H9 (cell line): ENCODE measurements at regions not wholly inside any gene's neighbourhood (a gene's known extent, or its start where the extent isn't known, plus 50 kb on each side); places are given as distances from the start of the nearest gene placed in this dataset.

Source experiments
- DNase-seq: peaks from one replicate; pipeline ENCODE4 v3.0.0-alpha.2; 2017
- H2AFZ ChIP-seq: one replicate; pipeline ENCODE4 v1.6.1; 2013; ENCODE audit warnings: mild to moderate bottlenecking, low read length, control low read depth, moderate library complexity
- H2AK5ac ChIP-seq: 2 replicates; pipeline ENCODE4 v1.6.1; 2013; ENCODE audit warnings: low read length, control low read depth, mixed read lengths; ENCODE audit not compliant: insufficient read length
- H2BK120ac ChIP-seq: one replicate; pipeline ENCODE4 v1.6.1; 2013; ENCODE audit warnings: low read depth, mild to moderate bottlenecking, low read length, control low read depth, inconsistent platforms; ENCODE audit not compliant: poor library complexity, severe bottlenecking
- H2BK12ac ChIP-seq: 2 replicates; pipeline ENCODE4 v1.6.1; 2013; ENCODE audit warnings: low read length, control low read depth, mixed read lengths, low read depth; ENCODE audit not compliant: insufficient read length
- H2BK15ac ChIP-seq: 2 replicates; pipeline ENCODE4 v1.6.1; 2013; ENCODE audit warnings: low read depth, low read length, control low read depth
- H2BK20ac ChIP-seq: one replicate; pipeline ENCODE4 v1.6.1; 2013; ENCODE audit warnings: low read depth, mild to moderate bottlenecking, low read length, control low read depth, inconsistent platforms; ENCODE audit not compliant: poor library complexity, severe bottlenecking
- H2BK5ac ChIP-seq: 2 replicates; pipeline ENCODE4 v1.6.1; 2013; ENCODE audit warnings: low read length, control low read depth, mixed read lengths; ENCODE audit not compliant: insufficient read length
- H3K14ac ChIP-seq: 2 replicates; pipeline ENCODE4 v1.6.1; 2013; ENCODE audit warnings: low read length, control low read depth; ENCODE audit not compliant: insufficient read depth
- H3K18ac ChIP-seq: 2 replicates; pipeline ENCODE4 v1.6.1; 2013; ENCODE audit warnings: low read depth, mild to moderate bottlenecking, mixed read lengths, low read length, control low read depth; ENCODE audit not compliant: insufficient read length
- H3K23ac ChIP-seq: 2 replicates; pipeline ENCODE4 v1.6.1; 2013; ENCODE audit warnings: low read length, control low read depth, mixed read lengths, low read depth; ENCODE audit not compliant: insufficient read length
- H3K23me2 ChIP-seq: 2 replicates; pipeline ENCODE4 v1.6.1; 2013; ENCODE audit warnings: low read depth, mild to moderate bottlenecking, mixed read lengths, low read length, control low read depth; ENCODE audit not compliant: insufficient read length, poor library complexity, severe bottlenecking
- H3K27ac ChIP-seq: 2 replicates; pipeline ENCODE4 v1.5.1; 2013; ENCODE audit warnings: low read length, control low read depth, mixed read lengths, low read depth; ENCODE audit not compliant: insufficient read length
- H3K27me3 ChIP-seq: 2 replicates; pipeline ENCODE4 v1.6.1; 2013; ENCODE audit warnings: low read length, control low read depth, inconsistent platforms; ENCODE audit not compliant: insufficient read depth
- H3K4ac ChIP-seq: 2 replicates; pipeline ENCODE4 v1.6.1; 2013; ENCODE audit warnings: low read depth, mild to moderate bottlenecking, control low read depth, inconsistent platforms, low read length, moderate library complexity
- H3K4me1 ChIP-seq: 2 replicates; pipeline ENCODE4 v1.6.1; 2013; ENCODE audit warnings: low read length, control low read depth, inconsistent platforms; ENCODE audit not compliant: insufficient read depth
- H3K4me2 ChIP-seq: 2 replicates; pipeline ENCODE4 v1.6.1; 2013; ENCODE audit warnings: low read length, control low read depth, mixed read lengths; ENCODE audit not compliant: insufficient read length, insufficient read depth
- H3K56ac ChIP-seq: 2 replicates; pipeline ENCODE4 v1.6.1; 2013; ENCODE audit warnings: low read depth, mild to moderate bottlenecking, mixed read lengths, low read length, control low read depth; ENCODE audit not compliant: insufficient read length
- H3K79me1 ChIP-seq: 2 replicates; pipeline ENCODE4 v1.6.1; 2013; ENCODE audit warnings: low read depth, mild to moderate bottlenecking, moderate library complexity, low read length, control low read depth, inconsistent platforms; ENCODE audit not compliant: insufficient read depth, poor library complexity, severe bottlenecking
- H3K79me2 ChIP-seq: 2 replicates; pipeline ENCODE4 v1.6.1; 2013; ENCODE audit warnings: low read length, control low read depth, inconsistent platforms; ENCODE audit not compliant: insufficient read depth
- H3K9ac ChIP-seq: 2 replicates; pipeline ENCODE4 v1.6.1; 2013; ENCODE audit warnings: low read length, control low read depth, mixed read lengths; ENCODE audit not compliant: insufficient read length; ENCODE audit errors: extremely low read depth
- H3K9me3 ChIP-seq: one replicate; pipeline ENCODE4 v1.6.1; 2013; ENCODE audit warnings: low read depth, low read length, inconsistent platforms; ENCODE audit not compliant: control insufficient read depth
- H3T11ph ChIP-seq: one replicate; pipeline ENCODE4 v1.6.1; 2013; ENCODE audit warnings: mild to moderate bottlenecking, low read length, control low read depth, inconsistent platforms
- H4K20me1 ChIP-seq: one replicate; pipeline ENCODE4 v1.6.1; 2013; ENCODE audit not compliant: control insufficient read depth, insufficient read length, insufficient read depth
- H4K5ac ChIP-seq: 2 replicates; pipeline ENCODE4 v1.6.1; 2013; ENCODE audit warnings: low read depth, mild to moderate bottlenecking, mixed read lengths, low read length, control low read depth; ENCODE audit not compliant: insufficient read length
- H4K8ac ChIP-seq: replicated peaks from 2 replicates; pipeline ENCODE4 v1.6.1; 2013; ENCODE audit warnings: low read length, control low read depth, mixed read lengths, low read depth; ENCODE audit not compliant: insufficient read length
- H4K91ac ChIP-seq: 2 replicates; pipeline ENCODE4 v1.6.1; 2013; ENCODE audit warnings: low read depth, mild to moderate bottlenecking, moderate library complexity, mixed read lengths, low read length, control low read depth; ENCODE audit not compliant: insufficient read length
- H3K27ac Mint-ChIP-seq, 3 experiments: 2 replicates in 2 of 3; 3 replicates in 1 of 3; pipeline ENCODE4 v1.8.0; 2020 to 2021; ENCODE audit warnings: mixed read lengths in 3 of 3, mild to moderate bottlenecking in 1 of 3, moderate library complexity in 1 of 3
- H3K27me3 Mint-ChIP-seq: 2 replicates; pipeline ENCODE4 v1.8.0; 2021; ENCODE audit warnings: low read depth, mild to moderate bottlenecking, moderate library complexity, mixed read lengths
- H3K36me3 Mint-ChIP-seq, 3 experiments: 2 replicates in 2 of 3; 3 replicates in 1 of 3; pipeline ENCODE4 v1.8.0; 2020 to 2021; ENCODE audit warnings: low read depth in 3 of 3, mixed read lengths in 3 of 3; ENCODE audit not compliant: insufficient read depth in 1 of 3
- H3K4me1 Mint-ChIP-seq, 2 experiments: 2 replicates each; pipeline ENCODE4 v1.8.0; 2020; ENCODE audit warnings: mixed read lengths in 2 of 2
- H3K4me3 Mint-ChIP-seq, 2 experiments: 2 replicates in 1 of 2; 3 replicates in 1 of 2; pipeline ENCODE4 v1.8.0; 2020 to 2021; ENCODE audit warnings: mild to moderate bottlenecking in 2 of 2, mixed read lengths in 2 of 2, moderate library complexity in 1 of 2
- H3K9me3 Mint-ChIP-seq, 2 experiments: 2 replicates in 1 of 2; 3 replicates in 1 of 2; pipeline ENCODE4 v1.8.0; 2020; ENCODE audit warnings: mild to moderate bottlenecking in 2 of 2, mixed read lengths in 2 of 2, moderate library complexity in 1 of 2
- WGBS: extraction: QIAGEN DNeasy Blood & Tissue Kit; methylation state at CpG from one replicate; pipeline ENCODE4 v1.1.7; 2013; ENCODE audit warnings: missing lambda C conversion rate, low lambda C conversion rate, mixed read lengths; ENCODE audit not compliant: insufficient read length; ENCODE audit errors: extremely low coverage; 5-methylcytosine and 5-hydroxymethylcytosine counted together
- TF ChIP-seq, protein P1 (sequence below): fragments of 200-600 bp; sonication (generic); conservative IDR thresholded peaks from 3 replicates; pipeline ENCODE4 v1.8.0; 2021; ENCODE audit warnings: antibody characterized with exemption, mild to moderate bottlenecking

DNA sequence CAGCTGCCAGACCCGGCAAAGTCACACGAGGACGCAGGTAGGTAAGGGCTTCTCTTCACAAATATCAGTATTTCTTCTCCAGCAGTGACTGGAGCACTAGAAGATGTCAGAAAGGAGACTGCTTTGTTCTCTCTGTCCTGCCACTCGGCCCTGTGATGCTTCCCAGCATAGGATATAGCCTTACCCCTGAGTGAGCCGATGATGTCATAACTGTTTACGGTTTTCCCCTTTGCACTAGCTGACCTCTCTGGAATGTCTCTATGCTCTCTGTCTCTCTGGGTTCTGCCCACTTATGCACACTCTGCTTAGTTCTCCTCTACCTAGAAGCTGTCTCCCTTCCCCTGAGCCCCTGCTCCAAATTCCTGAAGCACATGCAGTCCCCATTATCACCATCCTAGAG, 167.5 kb upstream of the PODXL start:
- Histone ChIP-seq H4K8ac (no peak overlapping the region), H4K5ac (no peak overlapping the region), H2BK120ac (no peak overlapping the region), H3K4me2 (no peak overlapping the region), H2BK12ac (no peak overlapping the region), H3K56ac (no peak overlapping the region), H3K79me1 (no peaks in the 10 kb centered on the region), H3K9me3 (peaks cover 4% of the 10 kb centered on the region), H2BK15ac (no peak overlapping the region), H3T11ph (no peak overlapping the region), H3K23ac (no peak overlapping the region), H2BK20ac (no peak overlapping the region), H3K27ac (no peak overlapping the region), H3K27me3 (no peaks in the 10 kb centered on the region), H2AFZ (no peak overlapping the region), H3K4ac (no peak overlapping the region), H3K9ac (no peak overlapping the region), H3K23me2 (no peaks in the 10 kb centered on the region), H3K79me2 (no peaks in the 10 kb centered on the region), H3K4me1 (peaks cover 3% of the 10 kb centered on the region), H3K14ac (no peak overlapping the region), H2AK5ac (no peak overlapping the region), H2BK5ac (no peak overlapping the region), H4K20me1 (no peaks in the 10 kb centered on the region), H4K91ac (no peak overlapping the region), H3K18ac (no peak overlapping the region)
- H3K36me3 Mint-ChIP-seq = peaks cover 0 to 6% (median 5%) of the 10 kb centered on the region in 3 experiments; a peak in 4 of 7 replicates
- peaks cover 7 to 8% of the 10 kb centered on the region in 2 experiments; a peak in 4 of 5 replicates for H3K9me3 Mint-ChIP-seq
- H3K4me1 Mint-ChIP-seq = peaks cover 0 to 6% of the 10 kb centered on the region in 2 experiments; a peak in 3 of 4 replicates
- no peak for DNase-seq
- H3K4me3 Mint-ChIP-seq = no peak overlapping the region
- no CpG with 5 or more reads among the region's 6 CpGs for WGBS
- TF ChIP-seq, protein P1, sequence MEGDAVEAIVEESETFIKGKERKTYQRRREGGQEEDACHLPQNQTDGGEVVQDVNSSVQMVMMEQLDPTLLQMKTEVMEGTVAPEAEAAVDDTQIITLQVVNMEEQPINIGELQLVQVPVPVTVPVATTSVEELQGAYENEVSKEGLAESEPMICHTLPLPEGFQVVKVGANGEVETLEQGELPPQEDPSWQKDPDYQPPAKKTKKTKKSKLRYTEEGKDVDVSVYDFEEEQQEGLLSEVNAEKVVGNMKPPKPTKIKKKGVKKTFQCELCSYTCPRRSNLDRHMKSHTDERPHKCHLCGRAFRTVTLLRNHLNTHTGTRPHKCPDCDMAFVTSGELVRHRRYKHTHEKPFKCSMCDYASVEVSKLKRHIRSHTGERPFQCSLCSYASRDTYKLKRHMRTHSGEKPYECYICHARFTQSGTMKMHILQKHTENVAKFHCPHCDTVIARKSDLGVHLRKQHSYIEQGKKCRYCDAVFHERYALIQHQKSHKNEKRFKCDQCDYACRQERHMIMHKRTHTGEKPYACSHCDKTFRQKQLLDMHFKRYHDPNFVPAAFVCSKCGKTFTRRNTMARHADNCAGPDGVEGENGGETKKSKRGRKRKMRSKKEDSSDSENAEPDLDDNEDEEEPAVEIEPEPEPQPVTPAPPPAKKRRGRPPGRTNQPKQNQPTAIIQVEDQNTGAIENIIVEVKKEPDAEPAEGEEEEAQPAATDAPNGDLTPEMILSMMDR = no peak
- no peak overlapping the region; a peak in 1 of 7 replicates for H3K27ac Mint-ChIP-seq
- H3K27me3 Mint-ChIP-seq = peaks cover 8% of the 10 kb centered on the region
